ENCODE measurements at regions not wholly inside any gene's neighbourhood (a gene's known extent, or its start where the extent isn't known, plus 50 kb on each side); places are given as distances from the start of the nearest gene placed in this dataset.

- in situ Hi-C loops (cut with HindIII; ENCODE audit: low pct_unique_long_range_greater_than_20kb, low sequenced_read_pairs) (no loop called here), intact Hi-C loops (cut with micrococcal nuclease; ENCODE audit: unreplicated experiment) (no loop called here)
- no peaks in the 10 kb centered on the region for H3K36me3 ChIP-seq (ENCODE audit: control insufficient read depth, insufficient read depth, low read length)
- ChIA-PET POLR2A (no interaction called here), CTCF (no interaction called here)
- no peaks in the 10 kb centered on the region for H3K27me3 ChIP-seq (ENCODE audit: control insufficient read depth, insufficient read depth, low read length)
- no peak for TF ChIP-seq TCF7L2 (IDR thresholded peaks at IDR 0.05; ENCODE audit: low read depth, low read length)
- TF ChIP-seq REST (IDR thresholded peaks at IDR 0.05; ENCODE audit: insufficient read depth in 1 of 2, low read depth in 2 of 2, low read length in 1 of 2), result no peak
- TF ChIP-seq CTCF (IDR thresholded peaks at IDR 0.05), result no peak
- no peak for TF ChIP-seq SIN3A (IDR thresholded peaks at IDR 0.05; ENCODE audit: borderline replicate concordance, insufficient read depth, low read depth, low read length)
- TF ChIP-seq POLR2AphosphoS5 (IDR thresholded peaks at IDR 0.05; ENCODE audit: low read depth, low read length), result no peak
- no TSS peak for BruUV-seq (replicated peaks)
- H3K27ac ChIP-seq (ENCODE audit: low read length), result no peak overlapping the region
- ATAC-seq (no peak), DNase-seq (ENCODE audit: low read depth, low spot score) (no peak)
- H3K9me3 ChIP-seq (ENCODE audit: control insufficient read depth, insufficient read depth, low read depth, low read length), result no peaks in the 10 kb centered on the region
- no peaks in the 10 kb centered on the region for H3K4me1 ChIP-seq (ENCODE audit: control insufficient read depth, insufficient read depth, low read length)
- no peak overlapping the region for H3K4me3 ChIP-seq (ENCODE audit: low read depth in 2 of 2, low read length in 2 of 2)
Measured at GRCh38 chr12:24393071-24393470, 443.6 kb upstream of the SOX5 start.

- POLR2A ChIA-PET, result no interaction called here
- no peak for TF ChIP-seq POLR2AphosphoS5 (IDR thresholded peaks at IDR 0.05; ENCODE audit: low read depth, low read length)
- no peak for TF ChIP-seq SIN3A (IDR thresholded peaks at IDR 0.05; ENCODE audit: borderline replicate concordance, insufficient read depth, low read depth, low read length)
- TF ChIP-seq REST (IDR thresholded peaks at IDR 0.05; ENCODE audit: insufficient read depth in 1 of 2, low read depth in 2 of 2, low read length in 1 of 2), result no peak
- no peak for TF ChIP-seq TCF7L2 (IDR thresholded peaks at IDR 0.05; ENCODE audit: low read depth, low read length)
- no peak for TF ChIP-seq CTCF (IDR thresholded peaks at IDR 0.05)
- Histone ChIP-seq H3K4me1 (ENCODE audit: control insufficient read depth, insufficient read depth, low read length) (no peaks in the 10 kb centered on the region), H3K4me3 (ENCODE audit: low read depth in 2 of 2, low read length in 2 of 2) (no peak overlapping the region), H3K9me3 (ENCODE audit: control insufficient read depth, insufficient read depth, low read depth, low read length) (no peaks in the 10 kb centered on the region), H3K36me3 (ENCODE audit: control insufficient read depth, insufficient read depth, low read length) (no peaks in the 10 kb centered on the region), H3K27ac (ENCODE audit: low read length) (no peak overlapping the region), H3K27me3 (ENCODE audit: control insufficient read depth, insufficient read depth, low read length) (no peaks in the 10 kb centered on the region)
- CTCF ChIA-PET, result no interaction called here
- no peak for DNase-seq (ENCODE audit: low read depth, low spot score)
- intact Hi-C loops (cut with micrococcal nuclease; ENCODE audit: unreplicated experiment), result no loop called here
- in situ Hi-C loops (cut with HindIII; ENCODE audit: low pct_unique_long_range_greater_than_20kb, low sequenced_read_pairs), result no loop called here
- no TSS peak for BruUV-seq (replicated peaks)
- no peak for ATAC-seq
Measured at GRCh38 chr12:24389394-24389793, 439.9 kb upstream of the SOX5 start.

Data from Panc1 (cell line).